B cell (primary cell): ENCODE measurements at regions not wholly inside any gene's neighbourhood (a gene's known extent, or its start where the extent isn't known, plus 50 kb on each side); places are given as distances from the start of the nearest gene placed in this dataset.

ENCODE experiments used
- ATAC-seq: fragments of 200-7000 bp; cut with Tn5 transposase; one replicate; pipeline ENCODE4 v1.10.0; 2021; ENCODE audit warnings: low read depth, mild to moderate bottlenecking, moderate number of reproducible peaks, moderate library complexity
- CTCF ChIA-PET: fragments of 350-600 bp; sonication (Branson Sonifier 250); formaldehyde crosslinking; loops from one replicate; lab custom pipeline; 2021; ENCODE audit warnings: antibody characterized with exemption, inconsistent platforms; lab: Charles Lee
- POLR2A ChIA-PET: fragments of 350-600 bp; sonication (Branson Sonifier 250); formaldehyde crosslinking; loops from one replicate; lab custom pipeline; 2021; ENCODE audit warnings: antibody characterized with exemption; lab: Charles Lee
- DNase-seq: peaks from one replicate; pipeline ENCODE4 v3.0.0; 2013
- H2AFZ ChIP-seq: 2 replicates; pipeline ENCODE4 v1.6.1; 2012; ENCODE audit warnings: mild to moderate bottlenecking, low read depth, low read length; ENCODE audit not compliant: insufficient read depth, poor library complexity, severe bottlenecking
- H3K27ac ChIP-seq, 2 donors: 1 replicate in 1 of 2; 2 replicates in 1 of 2; pipeline ENCODE4 v1.5.1; 2012 to 2013; ENCODE audit warnings: low read length in 2 of 2, mild to moderate bottlenecking in 2 of 2, moderate library complexity in 1 of 2
- H3K27me3 ChIP-seq, 4 experiments: fragments of 200-600 bp in 1 of 4; sonication (generic) in 1 of 4; replicated peaks in 1 of 4; 1 replicate in 2 of 4; 2 replicates in 2 of 4; pipeline versions ENCODE4 v1.6.1 to v1.7.0; 2013 to 2016; ENCODE audit warnings: low read length in 3 of 4, mild to moderate bottlenecking in 2 of 4, mixed read lengths in 1 of 4, moderate library complexity in 1 of 4; ENCODE audit not compliant: insufficient read depth in 4 of 4, control insufficient read depth in 3 of 4; ENCODE audit errors: control extremely low read depth in 1 of 4
- H3K36me3 ChIP-seq, 2 experiments: replicated peaks in 1 of 2; 1 replicate in 1 of 2; 2 replicates in 1 of 2; pipeline versions ENCODE4 v1.6.1 to v1.7.1; 2013; ENCODE audit warnings: low read length in 1 of 2; ENCODE audit not compliant: insufficient read depth in 2 of 2, control insufficient read depth in 1 of 2; ENCODE audit errors: control extremely low read depth in 1 of 2, extremely low read depth in 1 of 2
- H3K4me1 ChIP-seq, 2 donors: fragments of 200-600 bp in 1 of 2; sonication (generic) in 1 of 2; 1 replicate in 1 of 2; 2 replicates in 1 of 2; pipeline versions ENCODE4 v1.5.1 to v1.6.1; 2013 to 2017; ENCODE audit warnings: low read length in 2 of 2; ENCODE audit not compliant: control insufficient read depth in 2 of 2, insufficient read depth in 2 of 2
- H3K4me2 ChIP-seq: replicated peaks from 2 replicates; pipeline ENCODE3; 2012; ENCODE audit warnings: mild to moderate bottlenecking, low read depth, low read length; ENCODE audit not compliant: poor library complexity, severe bottlenecking
- H3K4me3 ChIP-seq, 5 experiments: fragments of 200-600 bp in 1 of 5; sonication (generic) in 1 of 5; 1 replicate in 3 of 5; 2 replicates in 2 of 5; pipeline versions ENCODE4 v1.5.1 to v1.7.0; 2011 to 2016; ENCODE audit warnings: low read length in 4 of 5, mild to moderate bottlenecking in 4 of 5, low read depth in 2 of 5, control low read depth in 1 of 5, moderate library complexity in 1 of 5; ENCODE audit not compliant: insufficient read depth in 1 of 5; ENCODE audit errors: control extremely low read depth in 1 of 5, extremely low read depth in 1 of 5
- H3K79me2 ChIP-seq: fragments of 200-600 bp; sonication (generic); one replicate; pipeline ENCODE4 v1.6.0; 2016; ENCODE audit warnings: low read length; ENCODE audit not compliant: control insufficient read depth, insufficient read depth
- H3K9ac ChIP-seq: fragments of 200-600 bp; sonication (generic); 2 replicates; pipeline ENCODE4 v1.6.1; 2017; ENCODE audit warnings: mild to moderate bottlenecking, low read length, moderate library complexity
- H3K9me3 ChIP-seq, 3 donors: one replicate each; pipeline versions ENCODE4 v1.6.1 to v1.7.1; 2013; ENCODE audit warnings: low read length in 2 of 3; ENCODE audit not compliant: control insufficient read depth in 2 of 3, insufficient read depth in 1 of 3; ENCODE audit errors: control extremely low read depth in 1 of 3
- H4K20me1 ChIP-seq: 2 replicates; pipeline ENCODE4 v1.6.0; 2012; ENCODE audit warnings: mild to moderate bottlenecking, low read length; ENCODE audit not compliant: insufficient read depth, control insufficient read depth, poor library complexity, severe bottlenecking
- H3K27ac Mint-ChIP-seq: one replicate; pipeline ENCODE4 v1.8.0; 2021; ENCODE audit warnings: mixed read lengths
- H3K27me3 Mint-ChIP-seq: one replicate; pipeline ENCODE4 v1.8.0; 2021; ENCODE audit warnings: mixed read lengths
- H3K4me1 Mint-ChIP-seq: one replicate; pipeline ENCODE4 v1.8.0; 2021; ENCODE audit warnings: mixed read lengths
- H3K4me3 Mint-ChIP-seq: one replicate; pipeline ENCODE4 v1.8.0; 2021; ENCODE audit warnings: mixed read lengths
- H3K9me3 Mint-ChIP-seq: one replicate; pipeline ENCODE4 v1.8.0; 2022; ENCODE audit warnings: mixed read lengths; ENCODE audit not compliant: insufficient read depth
- EZH2 ChIP-seq: IDR thresholded peaks from 2 replicates; pipeline ENCODE4 v1.6.1; 2012; ENCODE audit warnings: borderline replicate concordance, low read depth, mild to moderate bottlenecking, moderate library complexity, low read length; ENCODE audit not compliant: insufficient read depth, poor library complexity, severe bottlenecking
- WGBS: methylation state at CpG from one replicate; pipeline ENCODE4 v1.1.5; 2013; ENCODE audit warnings: missing lambda C conversion rate; ENCODE audit not compliant: insufficient coverage; 5-methylcytosine and 5-hydroxymethylcytosine counted together
- intact Hi-C: fragments of 100-400 bp; cut with micrococcal nuclease; formaldehyde crosslinking; loops from one replicate; pipeline ENCODE4 v1.10.0; 2022
- TF ChIP-seq, protein P1 (sequence below): fragments of 200-600 bp; IDR thresholded peaks from one replicate; pipeline ENCODE4 v1.8.0; 2022; ENCODE audit warnings: antibody characterized with exemption, mild to moderate bottlenecking

GRCh38 chr3:40615110-40615915, 90.6 kb downstream of the ZNF621 start:
- CTCF ChIA-PET: interaction anchor here (1.3 kb wide), 1 partner anchor 36 kb away, joined by 3 read pairs; no protein-coding TSS in a partner anchor
- peaks cover 42% of the 10 kb centered on the region for H3K27me3 Mint-ChIP-seq
- Histone ChIP-seq H3K79me2 (no peaks in the 10 kb centered on the region), H3K4me3 (peak overlapping the region in 2 of 5 experiments; percentile 3 to 16), H3K4me1 (peaks cover 14 to 24% of the 10 kb centered on the region in 2 donors), H3K27ac (no peak overlapping the region), H3K27me3 (peaks cover 0 to 24% (median 9%) of the 10 kb centered on the region in 4 experiments), H3K9me3 (peaks cover 0 to 10% (median 0%) of the 10 kb centered on the region in 3 donors), H3K4me2 (peak overlapping the region; percentile 61), H2AFZ (peak overlapping the region; percentile 16), H3K36me3 (no peaks in the 10 kb centered on the region), H4K20me1 (no peaks in the 10 kb centered on the region), H3K9ac (peak overlapping the region; percentile 8)
- no peak overlapping the region for H3K27ac Mint-ChIP-seq
- POLR2A ChIA-PET: no interaction called here
- 28% methylated on average over 33 of the region's 33 CpGs for WGBS
- intact Hi-C loops: no loop called here
- peak overlapping the region; percentile 33 for H3K4me3 Mint-ChIP-seq
- DNase-seq: peak; percentile 27
- peaks cover 26% of the 10 kb centered on the region for H3K4me1 Mint-ChIP-seq
- TF ChIP-seq EZH2: no peak
- TF ChIP-seq, protein P1, sequence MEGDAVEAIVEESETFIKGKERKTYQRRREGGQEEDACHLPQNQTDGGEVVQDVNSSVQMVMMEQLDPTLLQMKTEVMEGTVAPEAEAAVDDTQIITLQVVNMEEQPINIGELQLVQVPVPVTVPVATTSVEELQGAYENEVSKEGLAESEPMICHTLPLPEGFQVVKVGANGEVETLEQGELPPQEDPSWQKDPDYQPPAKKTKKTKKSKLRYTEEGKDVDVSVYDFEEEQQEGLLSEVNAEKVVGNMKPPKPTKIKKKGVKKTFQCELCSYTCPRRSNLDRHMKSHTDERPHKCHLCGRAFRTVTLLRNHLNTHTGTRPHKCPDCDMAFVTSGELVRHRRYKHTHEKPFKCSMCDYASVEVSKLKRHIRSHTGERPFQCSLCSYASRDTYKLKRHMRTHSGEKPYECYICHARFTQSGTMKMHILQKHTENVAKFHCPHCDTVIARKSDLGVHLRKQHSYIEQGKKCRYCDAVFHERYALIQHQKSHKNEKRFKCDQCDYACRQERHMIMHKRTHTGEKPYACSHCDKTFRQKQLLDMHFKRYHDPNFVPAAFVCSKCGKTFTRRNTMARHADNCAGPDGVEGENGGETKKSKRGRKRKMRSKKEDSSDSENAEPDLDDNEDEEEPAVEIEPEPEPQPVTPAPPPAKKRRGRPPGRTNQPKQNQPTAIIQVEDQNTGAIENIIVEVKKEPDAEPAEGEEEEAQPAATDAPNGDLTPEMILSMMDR: no peak
- no peak for ATAC-seq
- H3K9me3 Mint-ChIP-seq: no peaks in the 10 kb centered on the region
